GM21528 (cell line): ENCODE measurements at regions not wholly inside any gene's neighbourhood (a gene's known extent, or its start where the extent isn't known, plus 50 kb on each side); places are given as distances from the start of the nearest gene placed in this dataset.
"Not testable (repeated sequence)": the region's sequence is repeated elsewhere in the genome, so short reads cannot be mapped to it uniquely, and the experiment has no call there.

ENCODE experiments used
- ATAC-seq: cut with Tn5 transposase; IDR thresholded peaks from one replicate; pipeline ENCODE4 v1.9.1; 2021; ENCODE audit warnings: mild to moderate bottlenecking, moderate library complexity; ENCODE audit not compliant: unreplicated experiment, low FRiP score

GRCh38 chr21:17682924-17683323, 70.2 kb upstream of the BTG3 start:
- ATAC-seq = no peak

- no peak for ATAC-seq
Measured at GRCh38 chr21:17679002-17679600, 66.4 kb upstream of the BTG3 start.

- ATAC-seq = not testable (repeated sequence)
Measured at GRCh38 chr21:17676930-17677329, 64.2 kb upstream of the BTG3 start.

- ATAC-seq = no peak
Measured at GRCh38 chr21:17674106-17674505, 61.4 kb upstream of the BTG3 start.

GRCh38 chr21:17673261-17674020, 60.7 kb upstream of the BTG3 start:
- ATAC-seq = no peak

- ATAC-seq = no peak
Measured at GRCh38 chr21:17671733-17672132, 59.0 kb upstream of the BTG3 start.

- ATAC-seq = no peak
Measured at GRCh38 chr21:17668479-17669140, 55.9 kb upstream of the BTG3 start.

GRCh38 chr21:17667256-17667655, 54.6 kb upstream of the BTG3 start:
- ATAC-seq = no peak
